ENCODE measurements at regions not wholly inside any gene's neighbourhood (a gene's known extent, or its start where the extent isn't known, plus 50 kb on each side); places are given as distances from the start of the nearest gene placed in this dataset.
A peak's percentile ranks its signal among the peaks of the same experiment; 100 is the strongest.

DNA sequence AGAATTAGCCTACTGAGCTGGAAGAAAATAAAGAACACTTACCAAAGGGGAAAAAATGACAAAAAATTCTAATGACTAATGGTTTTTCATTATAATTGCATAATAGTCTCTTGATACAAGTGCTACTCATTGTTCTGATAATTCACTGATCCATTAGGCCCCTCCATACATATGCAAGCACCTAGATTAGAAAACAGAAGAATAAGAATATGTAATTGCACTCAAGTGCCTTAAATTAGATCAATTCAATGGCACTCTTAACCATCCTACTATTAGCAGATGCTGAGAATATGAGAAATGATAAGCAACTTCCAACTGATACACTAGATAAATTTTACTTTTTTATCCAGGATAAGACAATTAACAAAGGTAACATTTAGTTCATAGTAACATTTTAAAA, 440.9 kb upstream of the C9orf72 start:
- Histone ChIP-seq H3K9me3 (no peaks in the 10 kb centered on the region), H3K4me3 (no peak overlapping the region), H3K36me3 (no peaks in the 10 kb centered on the region), H3K27me3 (no peaks in the 10 kb centered on the region), H3K27ac (no peak overlapping the region), H3K4me1 (no peaks in the 10 kb centered on the region)
- intact Hi-C loops (cut with DNase I), result no loop called here
- DNase-seq, result no peak
- TF ChIP-seq POLR2AphosphoS5 (IDR thresholded peaks at IDR 0.05), result no peak
- no peak for TF ChIP-seq CTCF (IDR thresholded peaks at IDR 0.05)
- no peak for TF ChIP-seq EP300 (IDR thresholded peaks at IDR 0.05)
- TF ChIP-seq POLR2A (IDR thresholded peaks at IDR 0.05), result no peak

DNA sequence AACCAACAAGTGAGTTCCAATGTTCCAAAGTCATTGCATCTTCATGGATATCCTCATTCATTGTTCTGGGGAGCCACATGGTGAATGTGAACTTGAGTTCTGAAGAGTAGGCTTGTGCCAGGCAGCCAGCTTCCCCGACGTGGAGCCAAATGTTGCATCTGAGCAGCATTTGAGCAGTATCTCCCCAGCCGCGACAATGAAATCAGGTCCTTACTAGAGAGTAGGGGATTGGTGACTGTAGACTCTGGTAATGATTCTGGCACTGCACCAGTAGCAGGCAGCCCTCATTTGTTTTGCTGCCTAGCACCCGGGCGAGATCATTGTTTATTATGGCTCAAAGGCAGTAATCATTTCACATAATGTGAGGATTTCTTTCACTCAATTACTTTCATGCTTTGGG, 451.4 kb upstream of the C9orf72 start:
- Histone ChIP-seq H3K36me3 (no peaks in the 10 kb centered on the region), H3K4me3 (no peak overlapping the region), H3K4me1 (peaks cover 0 to 23% (median 18%) of the 10 kb centered on the region in 4 donors), H3K27ac (no peak overlapping the region), H3K9me3 (no peaks in the 10 kb centered on the region), H3K27me3 (no peaks in the 10 kb centered on the region)
- intact Hi-C loops (cut with DNase I), result no loop called here
- no peak for TF ChIP-seq CTCF (IDR thresholded peaks at IDR 0.05)
- TF ChIP-seq POLR2AphosphoS5 (IDR thresholded peaks at IDR 0.05), result no peak
- TF ChIP-seq POLR2A (IDR thresholded peaks at IDR 0.05), result no peak
- no peak for TF ChIP-seq EP300 (IDR thresholded peaks at IDR 0.05)
- no peak for DNase-seq
- 67 to 78% methylated on average over 6 of the region's 6 CpGs for WGBS, 2 donors

DNA sequence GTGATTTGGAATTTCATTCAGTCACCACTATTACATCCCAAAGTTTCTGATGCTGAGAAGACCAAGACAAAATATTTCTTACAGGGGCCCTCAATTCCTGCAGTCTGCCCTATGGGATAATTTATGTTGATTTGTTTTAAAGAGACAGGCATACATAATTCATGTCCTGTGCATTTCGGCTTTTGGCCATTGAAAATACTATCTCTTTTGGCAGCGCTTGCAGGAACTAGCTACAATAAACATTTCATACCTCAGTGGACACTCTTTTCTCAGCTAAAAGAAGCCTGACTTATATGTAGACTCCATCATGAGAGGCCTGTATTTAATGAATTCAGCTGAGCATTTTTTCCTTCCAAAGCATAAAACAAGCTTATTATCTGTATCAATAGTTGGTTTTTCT, 451.9 kb upstream of the C9orf72 start:
- 65 to 83% methylated on average over 2 of the region's 2 CpGs for WGBS, 2 donors
- Histone ChIP-seq H3K9me3 (no peaks in the 10 kb centered on the region), H3K4me1 (peaks cover 0 to 23% (median 18%) of the 10 kb centered on the region in 4 donors), H3K27ac (no peak overlapping the region), H3K4me3 (no peak overlapping the region), H3K27me3 (no peaks in the 10 kb centered on the region), H3K36me3 (no peaks in the 10 kb centered on the region)
- intact Hi-C loops (cut with DNase I), result no loop called here
- no peak for DNase-seq
- no peak for TF ChIP-seq EP300 (IDR thresholded peaks at IDR 0.05)
- TF ChIP-seq POLR2AphosphoS5 (IDR thresholded peaks at IDR 0.05), result peak in 1 of 4 donors; percentile 9

GRCh38 chr9:28031521-28032267, 458.4 kb upstream of the C9orf72 start:
- intact Hi-C loops (cut with DNase I), result no loop called here
- TF ChIP-seq CTCF (IDR thresholded peaks at IDR 0.05), result no peak
- no peak for TF ChIP-seq POLR2AphosphoS5 (IDR thresholded peaks at IDR 0.05)
- TF ChIP-seq POLR2A (IDR thresholded peaks at IDR 0.05), result no peak
- TF ChIP-seq EP300 (IDR thresholded peaks at IDR 0.05), result no peak
- H3K27ac ChIP-seq, result no peak overlapping the region
- 71 to 78% methylated on average over 5 of the region's 5 CpGs for WGBS, 2 donors
- H3K9me3 ChIP-seq, result no peaks in the 10 kb centered on the region
- H3K36me3 ChIP-seq, result no peaks in the 10 kb centered on the region
- no peak for DNase-seq
- H3K4me3 ChIP-seq, result no peak overlapping the region
- no peaks in the 10 kb centered on the region for H3K27me3 ChIP-seq
- H3K4me1 ChIP-seq, result no peaks in the 10 kb centered on the region

GRCh38 chr9:28032268-28032590, 458.9 kb upstream of the C9orf72 start:
- DNase-seq, result no peak
- no peaks in the 10 kb centered on the region for H3K9me3 ChIP-seq
- WGBS, 2 donors, result 83 to 93% methylated on average over 2 of the region's 2 CpGs
- intact Hi-C loops (cut with DNase I), result no loop called here
- H3K27ac ChIP-seq, result no peak overlapping the region
- no peaks in the 10 kb centered on the region for H3K27me3 ChIP-seq
- H3K4me1 ChIP-seq, result no peaks in the 10 kb centered on the region
- no peak overlapping the region for H3K4me3 ChIP-seq
- TF ChIP-seq EP300 (IDR thresholded peaks at IDR 0.05) (no peak), POLR2A (IDR thresholded peaks at IDR 0.05) (no peak), CTCF (IDR thresholded peaks at IDR 0.05) (no peak), POLR2AphosphoS5 (IDR thresholded peaks at IDR 0.05) (no peak)
- no peaks in the 10 kb centered on the region for H3K36me3 ChIP-seq

All from sigmoid colon (tissue), 6 donors.